ENCODE measurements at regions not wholly inside any gene's neighbourhood (a gene's known extent, or its start where the extent isn't known, plus 50 kb on each side); places are given as distances from the start of the nearest gene placed in this dataset.

DNA sequence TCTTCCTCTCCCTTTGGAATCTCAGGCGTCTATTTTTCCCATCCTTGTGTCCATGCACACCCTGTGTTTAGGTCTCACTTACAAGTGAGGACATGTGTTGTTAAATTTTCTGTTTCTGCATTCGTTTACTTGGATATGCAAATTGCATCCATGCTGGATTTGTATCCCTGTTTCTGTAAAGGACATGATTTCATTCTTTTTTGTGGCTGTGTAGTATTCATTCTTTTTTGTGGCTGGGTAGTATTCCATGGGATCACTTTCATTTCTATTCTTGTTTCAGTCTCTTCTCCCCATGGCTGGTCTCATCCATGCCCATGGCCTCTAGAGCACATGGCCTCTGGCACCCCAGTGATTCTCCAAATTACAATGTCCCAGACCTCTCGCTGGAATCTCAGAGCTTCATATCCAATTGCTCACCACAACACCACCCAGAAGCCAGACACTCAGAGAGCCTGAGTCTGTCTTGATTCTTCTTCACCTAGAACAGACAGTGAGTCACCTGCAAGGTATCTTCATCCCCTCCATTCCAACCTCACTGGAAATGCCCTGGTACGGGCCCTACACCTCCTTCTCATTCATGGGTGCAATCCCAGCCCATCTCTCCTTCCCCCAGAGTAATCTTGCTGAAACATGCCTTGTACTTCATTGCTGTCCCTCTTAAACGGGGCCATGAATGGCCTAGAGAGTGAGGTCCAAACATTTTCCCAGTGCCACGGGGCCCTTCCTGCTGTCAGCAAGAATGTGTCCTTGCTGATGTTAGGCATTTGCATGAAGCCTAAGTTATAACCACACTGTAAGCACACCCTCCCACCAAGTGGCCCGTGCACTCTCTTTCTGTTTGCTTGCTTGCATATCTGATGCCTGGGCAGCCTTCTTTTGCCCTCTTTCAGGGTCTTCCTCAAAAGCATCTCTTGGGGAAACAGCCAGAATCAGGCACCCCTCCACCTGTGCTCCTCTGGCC is 476.2 kb upstream of the TSHZ3 start:
- TF ChIP-seq, protein P1, sequence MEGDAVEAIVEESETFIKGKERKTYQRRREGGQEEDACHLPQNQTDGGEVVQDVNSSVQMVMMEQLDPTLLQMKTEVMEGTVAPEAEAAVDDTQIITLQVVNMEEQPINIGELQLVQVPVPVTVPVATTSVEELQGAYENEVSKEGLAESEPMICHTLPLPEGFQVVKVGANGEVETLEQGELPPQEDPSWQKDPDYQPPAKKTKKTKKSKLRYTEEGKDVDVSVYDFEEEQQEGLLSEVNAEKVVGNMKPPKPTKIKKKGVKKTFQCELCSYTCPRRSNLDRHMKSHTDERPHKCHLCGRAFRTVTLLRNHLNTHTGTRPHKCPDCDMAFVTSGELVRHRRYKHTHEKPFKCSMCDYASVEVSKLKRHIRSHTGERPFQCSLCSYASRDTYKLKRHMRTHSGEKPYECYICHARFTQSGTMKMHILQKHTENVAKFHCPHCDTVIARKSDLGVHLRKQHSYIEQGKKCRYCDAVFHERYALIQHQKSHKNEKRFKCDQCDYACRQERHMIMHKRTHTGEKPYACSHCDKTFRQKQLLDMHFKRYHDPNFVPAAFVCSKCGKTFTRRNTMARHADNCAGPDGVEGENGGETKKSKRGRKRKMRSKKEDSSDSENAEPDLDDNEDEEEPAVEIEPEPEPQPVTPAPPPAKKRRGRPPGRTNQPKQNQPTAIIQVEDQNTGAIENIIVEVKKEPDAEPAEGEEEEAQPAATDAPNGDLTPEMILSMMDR (conservative IDR thresholded peaks at IDR 0.05) = no peak
- no peak for TF ChIP-seq ZFX (IDR thresholded peaks at IDR 0.05)
- no peak overlapping the region for H3K27ac ChIP-seq

DNA sequence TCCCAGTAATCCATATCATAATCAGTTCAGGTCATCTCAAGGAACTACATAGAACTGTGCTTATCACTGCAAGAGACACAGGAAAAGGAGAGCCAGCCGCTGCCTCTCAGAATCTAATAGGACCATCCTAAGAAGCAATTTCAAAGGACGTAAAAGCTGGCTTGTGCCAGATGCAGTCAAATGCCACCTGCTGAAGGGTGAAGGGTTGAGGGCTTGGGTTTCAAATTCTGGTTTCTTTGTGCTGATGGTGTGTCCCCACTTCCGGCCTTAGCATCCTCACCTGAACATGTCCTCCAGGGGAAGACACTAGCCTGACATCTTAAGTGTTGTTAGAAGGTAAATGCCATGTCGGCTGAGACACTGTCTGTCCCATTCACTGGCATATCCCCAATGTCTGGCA is 477.1 kb upstream of the TSHZ3 start:
- TF ChIP-seq, protein P1 (conservative IDR thresholded peaks at IDR 0.05) = no peak
- no peak for TF ChIP-seq ZFX (IDR thresholded peaks at IDR 0.05)
- H3K27ac ChIP-seq = no peak overlapping the region

GRCh38 chr19:31831421-31832175 is 482.4 kb upstream of the TSHZ3 start:
- H3K27ac ChIP-seq = no peak overlapping the region
- no peak for TF ChIP-seq ZFX (IDR thresholded peaks at IDR 0.05)
- TF ChIP-seq, protein P1 (conservative IDR thresholded peaks at IDR 0.05) = no peak

- TF ChIP-seq ZFX (IDR thresholded peaks at IDR 0.05) = no peak
- TF ChIP-seq, protein P1 (conservative IDR thresholded peaks at IDR 0.05) = no peak
- no peak overlapping the region for H3K27ac ChIP-seq
These were observed 482.9 kb upstream of the TSHZ3 start for GRCh38 chr19:31832176-31832548.

DNA sequence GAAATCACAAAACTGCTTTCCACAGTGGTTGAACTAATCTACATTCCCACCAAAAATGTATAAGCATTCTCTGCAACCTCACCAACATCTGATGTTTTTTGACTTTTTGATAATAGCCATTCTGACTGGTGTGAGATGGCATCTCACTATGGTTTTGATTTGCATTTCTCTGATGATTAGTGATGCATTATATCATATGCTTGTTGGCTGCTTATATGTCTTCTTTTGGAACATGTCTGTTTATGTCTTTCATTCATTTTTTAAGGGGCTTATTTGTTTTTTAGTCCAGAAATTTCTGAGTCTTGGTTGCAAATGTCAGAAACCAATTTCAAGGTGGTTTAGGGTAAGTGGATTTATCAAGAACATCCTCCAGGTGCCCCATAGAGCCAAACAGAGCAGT is 484.8 kb upstream of the TSHZ3 start:
- H3K27ac ChIP-seq = no peak overlapping the region
- no peak for TF ChIP-seq ZFX (IDR thresholded peaks at IDR 0.05)
- TF ChIP-seq, protein P1 (conservative IDR thresholded peaks at IDR 0.05) = no peak

DNA sequence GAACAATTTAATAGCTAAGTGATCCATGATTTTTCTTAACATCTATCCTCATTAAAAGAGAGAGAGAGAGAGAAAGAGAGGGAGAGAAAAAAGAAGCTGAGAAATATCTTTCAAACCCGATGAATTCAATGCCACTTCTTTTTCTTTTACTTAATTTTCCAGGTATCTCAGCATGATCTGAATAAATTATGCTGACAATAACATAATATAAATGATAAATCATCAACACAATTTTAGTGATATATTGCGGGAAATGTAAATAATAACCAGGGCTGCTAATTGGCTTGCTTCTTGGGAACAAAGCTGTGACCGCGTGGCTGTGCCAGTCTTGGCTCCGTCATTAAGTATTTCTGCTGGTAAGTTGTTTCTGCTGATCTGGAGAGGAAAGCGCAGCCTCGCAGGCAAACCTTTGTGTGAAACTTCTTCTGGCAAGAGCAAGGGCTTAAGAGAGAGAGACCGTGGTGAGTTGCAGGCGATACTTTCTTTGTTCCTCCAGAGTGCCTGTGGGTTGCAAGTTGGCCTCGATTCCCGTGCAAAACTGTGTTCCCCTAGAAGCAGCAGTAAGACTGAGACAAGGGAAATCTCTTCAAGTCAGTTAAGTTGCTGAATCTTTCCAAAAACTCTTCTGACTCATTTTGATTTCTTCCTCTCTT is 489.1 kb upstream of the TSHZ3 start:
- H3K27ac ChIP-seq = no peak overlapping the region
- TF ChIP-seq, protein P1 (conservative IDR thresholded peaks at IDR 0.05) = no peak
- TF ChIP-seq ZFX (IDR thresholded peaks at IDR 0.05) = no peak

Measured in C4-2B (cell line).